ENCODE measurements at regions not wholly inside any gene's neighbourhood (a gene's known extent, or its start where the extent isn't known, plus 50 kb on each side); places are given as distances from the start of the nearest gene placed in this dataset.

GRCh38 chr5:164869325-164869724, 1363.9 kb downstream of the MAT2B start:
- TF ChIP-seq ETV6 (CRISPR knock-in tag; IDR thresholded peaks at IDR 0.05) (no peak), NR1H2 (CRISPR knock-in tag; IDR thresholded peaks at IDR 0.05) (no peak)
- TF ChIP-seq, protein P1, sequence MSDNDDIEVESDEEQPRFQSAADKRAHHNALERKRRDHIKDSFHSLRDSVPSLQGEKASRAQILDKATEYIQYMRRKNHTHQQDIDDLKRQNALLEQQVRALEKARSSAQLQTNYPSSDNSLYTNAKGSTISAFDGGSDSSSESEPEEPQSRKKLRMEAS (CRISPR knock-in tag; IDR thresholded peaks at IDR 0.05) = no peak
